HG03469 (cell line): ENCODE measurements at regions not wholly inside any gene's neighbourhood (a gene's known extent, or its start where the extent isn't known, plus 50 kb on each side); places are given as distances from the start of the nearest gene placed in this dataset.
"Not testable (repeated sequence)": the region's sequence is repeated elsewhere in the genome, so short reads cannot be mapped to it uniquely, and the experiment has no call there.

Experiments
- ATAC-seq: cut with Tn5 transposase; IDR thresholded peaks from one replicate; pipeline ENCODE4 v1.9.1; 2021; ENCODE audit warnings: mild to moderate bottlenecking, moderate library complexity, moderate number of reproducible peaks; ENCODE audit not compliant: unreplicated experiment

GRCh38 chr18:35770376-35771014 lies 189.0 kb downstream of the GALNT1 start:
- no peak for ATAC-seq

GRCh38 chr18:35771172-35771571 lies 189.6 kb downstream of the GALNT1 start:
- ATAC-seq: no peak

- ATAC-seq: no peak
These were observed 194.3 kb downstream of the GALNT1 start for GRCh38 chr18:35775887-35776286.

GRCh38 chr18:35776473-35776872 lies 194.9 kb downstream of the GALNT1 start:
- ATAC-seq: no peak

- no peak for ATAC-seq
These were observed 195.4 kb upstream of the RMP24 start for GRCh38 chr18:35777039-35777438.

GRCh38 chr18:35778850-35779627 lies 193.4 kb upstream of the RMP24 start:
- no peak for ATAC-seq

GRCh38 chr18:35780937-35781336 lies 191.5 kb upstream of the RMP24 start:
- no peak for ATAC-seq

GRCh38 chr18:35782926-35783325 lies 189.6 kb upstream of the RMP24 start:
- ATAC-seq: no peak

GRCh38 chr18:35786365-35787042 lies 186.0 kb upstream of the RMP24 start:
- ATAC-seq: no peak

- no peak for ATAC-seq
These were observed 182.9 kb upstream of the RMP24 start for GRCh38 chr18:35789543-35789942.

GRCh38 chr18:35797948-35798347 lies 174.5 kb upstream of the RMP24 start:
- ATAC-seq: no peak

- no peak for ATAC-seq
These were observed 168.9 kb upstream of the RMP24 start for GRCh38 chr18:35803551-35803950.

GRCh38 chr18:35804377-35804776 lies 168.1 kb upstream of the RMP24 start:
- ATAC-seq: no peak

- ATAC-seq: no peak
These were observed 164.6 kb upstream of the RMP24 start for GRCh38 chr18:35807811-35808335.

GRCh38 chr18:35808796-35809195 lies 163.7 kb upstream of the RMP24 start:
- ATAC-seq: no peak

- no peak for ATAC-seq
These were observed 162.0 kb upstream of the RMP24 start for GRCh38 chr18:35810520-35810919.

GRCh38 chr18:35811896-35812295 lies 160.6 kb upstream of the RMP24 start:
- ATAC-seq: no peak

GRCh38 chr18:35815011-35815410 lies 157.5 kb upstream of the RMP24 start:
- not testable (repeated sequence) for ATAC-seq

- ATAC-seq: no peak
These were observed 156.5 kb upstream of the RMP24 start for GRCh38 chr18:35816003-35816402.

- no peak for ATAC-seq
These were observed 154.7 kb upstream of the RMP24 start for GRCh38 chr18:35817604-35818352.

- ATAC-seq: no peak
These were observed 154.2 kb upstream of the RMP24 start for GRCh38 chr18:35818353-35818667.
